ENCODE measurements at regions not wholly inside any gene's neighbourhood (a gene's known extent, or its start where the extent isn't known, plus 50 kb on each side); places are given as distances from the start of the nearest gene placed in this dataset.

- TF ChIP-seq CTCF (IDR thresholded peaks at IDR 0.05) (no peak), FOXS1 (CRISPR knock-in tag; IDR thresholded peaks at IDR 0.05) (no peak), MAFK (IDR thresholded peaks at IDR 0.05; ENCODE audit: partially characterized antibody) (no peak), POLR2A (IDR thresholded peaks at IDR 0.05; ENCODE audit: low read length) (no peak), ZFP36 (IDR thresholded peaks at IDR 0.05; ENCODE audit: borderline replicate concordance, partially characterized antibody) (no peak), ZSCAN20 (CRISPR knock-in tag; IDR thresholded peaks at IDR 0.05) (no peak), FOSB (CRISPR knock-in tag; IDR thresholded peaks at IDR 0.05) (no peak), NFE2L2 (conservative IDR thresholded peaks at IDR 0.05; ENCODE audit: low read length) (no peak), USF2 (IDR thresholded peaks at IDR 0.05) (no peak), RNF2 (IDR thresholded peaks at IDR 0.05; ENCODE audit: borderline replicate concordance, low read depth) (no peak)
These were observed 479.3 kb upstream of the RUNX1 start for GRCh38 chr21:35528116-35529042.

Measured in A549 (cell line).